ENCODE measurements at regions not wholly inside any gene's neighbourhood (a gene's known extent, or its start where the extent isn't known, plus 50 kb on each side); places are given as distances from the start of the nearest gene placed in this dataset.

GRCh38 chr13:22289711-22290110, 618.8 kb downstream of the FGF9 start:
- TF ChIP-seq REST (IDR thresholded peaks at IDR 0.05; ENCODE audit: insufficient read depth in 1 of 2, low read depth in 2 of 2, low read length in 2 of 2) (no peak), TAF1 (IDR thresholded peaks at IDR 0.05; ENCODE audit: borderline replicate concordance, insufficient read depth, low read length) (no peak), FOXP2 (optimal IDR thresholded peaks at IDR 0.05; ENCODE audit: borderline replicate concordance, extremely low read depth, extremely low read length, insufficient read depth) (no peak), POLR2AphosphoS5 (IDR thresholded peaks at IDR 0.05; ENCODE audit: low read depth, low read length) (no peak), SIN3A (IDR thresholded peaks at IDR 0.05; ENCODE audit: borderline replicate concordance, insufficient read depth, low read length) (no peak)

- TF ChIP-seq POLR2AphosphoS5 (IDR thresholded peaks at IDR 0.05; ENCODE audit: low read depth, low read length) (no peak), REST (IDR thresholded peaks at IDR 0.05; ENCODE audit: insufficient read depth in 1 of 2, low read depth in 2 of 2, low read length in 2 of 2) (no peak), TAF1 (IDR thresholded peaks at IDR 0.05; ENCODE audit: borderline replicate concordance, insufficient read depth, low read length) (no peak), FOXP2 (optimal IDR thresholded peaks at IDR 0.05; ENCODE audit: borderline replicate concordance, extremely low read depth, extremely low read length, insufficient read depth) (no peak), SIN3A (IDR thresholded peaks at IDR 0.05; ENCODE audit: borderline replicate concordance, insufficient read depth, low read length) (no peak)
Observed at GRCh38 chr13:22298530-22298929, 627.7 kb downstream of the FGF9 start.

GRCh38 chr13:22311734-22312404, 641.0 kb downstream of the FGF9 start:
- TF ChIP-seq SIN3A (IDR thresholded peaks at IDR 0.05; ENCODE audit: borderline replicate concordance, insufficient read depth, low read length) (no peak), FOXP2 (optimal IDR thresholded peaks at IDR 0.05; ENCODE audit: borderline replicate concordance, extremely low read depth, extremely low read length, insufficient read depth) (no peak), POLR2AphosphoS5 (IDR thresholded peaks at IDR 0.05; ENCODE audit: low read depth, low read length) (no peak), REST (IDR thresholded peaks at IDR 0.05; ENCODE audit: insufficient read depth in 1 of 2, low read depth in 2 of 2, low read length in 2 of 2) (no peak), TAF1 (IDR thresholded peaks at IDR 0.05; ENCODE audit: borderline replicate concordance, insufficient read depth, low read length) (no peak)

GRCh38 chr13:22312405-22312803, 641.5 kb downstream of the FGF9 start:
- no peak for TF ChIP-seq SIN3A (IDR thresholded peaks at IDR 0.05; ENCODE audit: borderline replicate concordance, insufficient read depth, low read length)
- TF ChIP-seq REST (IDR thresholded peaks at IDR 0.05; ENCODE audit: insufficient read depth in 1 of 2, low read depth in 2 of 2, low read length in 2 of 2): no peak
- TF ChIP-seq POLR2AphosphoS5 (IDR thresholded peaks at IDR 0.05; ENCODE audit: low read depth, low read length): no peak
- TF ChIP-seq FOXP2 (optimal IDR thresholded peaks at IDR 0.05; ENCODE audit: borderline replicate concordance, extremely low read depth, extremely low read length, insufficient read depth): no peak
- no peak for TF ChIP-seq TAF1 (IDR thresholded peaks at IDR 0.05; ENCODE audit: borderline replicate concordance, insufficient read depth, low read length)
